GM12878 (cell line): ENCODE measurements at regions not wholly inside any gene's neighbourhood (a gene's known extent, or its start where the extent isn't known, plus 50 kb on each side); places are given as distances from the start of the nearest gene placed in this dataset.

Experiments used
- ATAC-seq: fragments of 200-7000 bp; cut with Tn5 transposase; 3 replicates; pipeline ENCODE4 v1.9.1; 2020; ENCODE audit warnings: mild to moderate bottlenecking, moderate library complexity
- BruUV-seq: library from RNA; stranded (reverse); fragments of 400-500 nt; replicated peaks from 2 replicates; lab custom pipeline; 2021; lab: Mats Ljungman, UMichigan
- CTCF ChIA-PET: fragments of 300-600 bp; sonication (Branson Sonifier 250); formaldehyde crosslinking; extraction: SDS; loops from one replicate; lab custom pipeline; 2021; ENCODE audit warnings: inconsistent platforms; lab: Yijun Ruan, JAX
- POLR2A ChIA-PET: fragments of 350-600 bp; formaldehyde crosslinking; extraction: SDS; loops from one replicate; lab custom pipeline; 2021; ENCODE audit warnings: inconsistent platforms; lab: Charles Lee
- RAD21 ChIA-PET: fragments of 300-600 bp; sonication (Branson Sonifier 250); formaldehyde crosslinking; loops from one replicate; lab custom pipeline; 2023; ENCODE audit warnings: antibody characterized with exemption; ENCODE audit not compliant: unreplicated experiment; lab: Charles Lee
- SMC1A ChIA-PET: fragments of 300-600 bp; sonication (Branson Sonifier 250); formaldehyde crosslinking; loops from one replicate; lab custom pipeline; 2023; ENCODE audit not compliant: unreplicated experiment, uncharacterized antibody; lab: Charles Lee
- DNase-seq: peaks from one replicate; pipeline ENCODE4 v3.0.0-alpha.2; 2011; ENCODE audit warnings: low read depth, low spot score
- FAIRE-seq: peaks from 3 replicates; lab custom pipeline; 2011; peaks lifted over from hg19 to GRCh38; lab: Jason Lieb, UNC
- H2AFZ ChIP-seq: 2 replicates; pipeline ENCODE4 v1.6.0; 2011; ENCODE audit warnings: low read depth, low read length, control low read depth; ENCODE audit not compliant: control insufficient read depth
- H3K27ac ChIP-seq: 2 replicates; pipeline ENCODE4 v1.5.1; 2011; ENCODE audit warnings: control low read depth; ENCODE audit not compliant: control insufficient read depth, insufficient read depth
- H3K27me3 ChIP-seq, 2 experiments: replicated peaks in 1 of 2; 2 replicates each; pipeline versions ENCODE4 v1.6.0 to v1.6.1; 2011; ENCODE audit warnings: low read length in 1 of 2; ENCODE audit not compliant: control insufficient read depth in 2 of 2, insufficient read depth in 2 of 2
- H3K36me3 ChIP-seq, 2 experiments: 2 replicates each; pipeline ENCODE4 v1.5.1; 2011; ENCODE audit warnings: low read length in 1 of 2; ENCODE audit not compliant: control insufficient read depth in 2 of 2, insufficient read depth in 2 of 2
- H3K4me1 ChIP-seq: 2 replicates; pipeline ENCODE4 v1.6.1; 2011; ENCODE audit warnings: mild to moderate bottlenecking, low read length, moderate library complexity, mixed read lengths; ENCODE audit not compliant: control insufficient read depth, insufficient read depth
- H3K4me2 ChIP-seq: 2 replicates; pipeline ENCODE4 v1.6.0; 2011; ENCODE audit warnings: control low read depth; ENCODE audit not compliant: control insufficient read depth, insufficient read depth
- H3K4me3 ChIP-seq: fragments of 200-600 bp; sonication (generic); 2 replicates; pipeline ENCODE4 v1.5.1; 2016
- H3K79me2 ChIP-seq: 2 replicates; pipeline ENCODE4 v1.6.0; 2011; ENCODE audit warnings: low read length; ENCODE audit not compliant: control insufficient read depth, insufficient read depth
- H3K9ac ChIP-seq: 2 replicates; pipeline ENCODE4 v1.8.0; 2011; ENCODE audit warnings: low read length, control low read depth, mixed read lengths; ENCODE audit not compliant: control insufficient read depth, insufficient read depth
- H3K9me3 ChIP-seq: replicated peaks from 3 replicates; pipeline ENCODE4 v1.5.1; 2011; ENCODE audit warnings: mild to moderate bottlenecking, low read length; ENCODE audit not compliant: control insufficient read depth, insufficient read depth
- H4K20me1 ChIP-seq: 2 replicates; pipeline ENCODE4 v1.6.0; 2011; ENCODE audit not compliant: control insufficient read depth, insufficient read depth
- BRCA1 ChIP-seq: IDR thresholded peaks from 2 replicates; pipeline ENCODE4 v1.6.1; 2011; ENCODE audit warnings: low read depth, low read length, improper control_type of control experiment
- CHD1 ChIP-seq: IDR thresholded peaks from 2 replicates; pipeline ENCODE4 v1.6.1; 2012; ENCODE audit warnings: low read depth, low read length, improper control_type of control experiment
- EGR1 ChIP-seq, 2 experiments: IDR thresholded peaks; 1 replicate in 1 of 2; 2 replicates in 1 of 2; pipeline ENCODE4 v1.6.1; 2011 to 2012; ENCODE audit warnings: low read depth in 2 of 2, low read length in 2 of 2, borderline replicate concordance in 1 of 2, mild to moderate bottlenecking in 1 of 2, moderate library complexity in 1 of 2
- ESRRA ChIP-seq: IDR thresholded peaks from 2 replicates; pipeline ENCODE4 v1.6.1; 2012; ENCODE audit warnings: mild to moderate bottlenecking, low read length, improper control_type of control experiment
- GABPA ChIP-seq: IDR thresholded peaks from 2 replicates; pipeline ENCODE4 v1.6.1; 2014; ENCODE audit warnings: antibody characterized with exemption, low read depth, mild to moderate bottlenecking, inconsistent platforms
- GATAD2B ChIP-seq: fragments of 450-650 bp; conservative IDR thresholded peaks from 2 replicates; pipeline ENCODE4 v1.6.1; 2017; ENCODE audit warnings: low read depth, mild to moderate bottlenecking, moderate library complexity
- IKZF1 ChIP-seq: fragments of 450-650 bp; conservative IDR thresholded peaks from 2 replicates; pipeline ENCODE4 v1.6.1; 2017; ENCODE audit warnings: antibody characterized with exemption, mild to moderate bottlenecking
- NR2C2 ChIP-seq: IDR thresholded peaks from 2 replicates; pipeline ENCODE4 v1.6.1; 2011; ENCODE audit warnings: borderline replicate concordance, low read depth; ENCODE audit not compliant: control insufficient read depth, insufficient read length
- PAX5 ChIP-seq: IDR thresholded peaks from 2 replicates; pipeline ENCODE4 v1.6.1; 2011; ENCODE audit warnings: low read depth, low read length, borderline replicate concordance
- PRDM15 ChIP-seq: fragments of 450-650 bp; formaldehyde crosslinking; IDR thresholded peaks from 2 replicates; pipeline ENCODE4 v1.4.0; 2020; ENCODE audit warnings: mild to moderate bottlenecking, moderate library complexity
- SIN3A ChIP-seq: IDR thresholded peaks from 2 replicates; pipeline ENCODE4 v1.6.1; 2012; ENCODE audit warnings: low read depth, low read length, improper control_type of control experiment
- SKIL ChIP-seq: fragments of 450-650 bp; IDR thresholded peaks from 2 replicates; pipeline ENCODE4 v1.6.1; 2017; ENCODE audit warnings: mild to moderate bottlenecking, low read depth, inconsistent platforms; ENCODE audit not compliant: poor library complexity, severe bottlenecking
- TCF7 ChIP-seq: IDR thresholded peaks from 2 replicates; pipeline ENCODE4 v1.6.1; 2014; ENCODE audit warnings: antibody characterized with exemption, borderline replicate concordance
- ZNF207 ChIP-seq: fragments of 450-650 bp; IDR thresholded peaks from 2 replicates; pipeline ENCODE4 v1.6.1; 2014; ENCODE audit warnings: antibody characterized with exemption, mild to moderate bottlenecking, borderline replicate concordance
- ZNF217 ChIP-seq: fragments of 450-650 bp; IDR thresholded peaks from 2 replicates; pipeline ENCODE4 v1.6.1; 2017; ENCODE audit warnings: antibody characterized with exemption, mild to moderate bottlenecking
- in situ Hi-C: fragments of 300-500 bp; cut with MboI; formaldehyde crosslinking; loops from 9 replicates; pipeline ENCODE4 v1.14.3; 2018; ENCODE audit warnings: mixed read lengths
- intact Hi-C: fragments of 100-400 bp; cut with micrococcal nuclease; formaldehyde crosslinking; loops from one replicate; pipeline ENCODE4 v1.14.2; 2022; ENCODE audit not compliant: unreplicated experiment
- TF ChIP-seq, protein P1 (sequence below): IDR thresholded peaks from 2 replicates; pipeline ENCODE4 v1.6.1; 2011; ENCODE audit warnings: low read depth, low read length, improper control_type of control experiment, borderline replicate concordance

- FAIRE-seq (no peak), ATAC-seq (no peak), DNase-seq (no peak)
- TF ChIP-seq BRCA1 (no peak), ZNF207 (no peak), PRDM15 (CRISPR knock-in tag) (no peak), ZNF217 (no peak), TCF7 (no peak), CHD1 (no peak), GABPA (no peak), IKZF1 (no peak), ESRRA (no peak), GATAD2B (no peak), PAX5 (no peak), SIN3A (no peak), EGR1 (IDR thresholded peaks at IDR 0.05; ENCODE audit: borderline replicate concordance in 1 of 2, low read depth in 2 of 2, low read length in 2 of 2) (no peak), SKIL (no peak), NR2C2 (no peak)
- TF ChIP-seq, protein P1, sequence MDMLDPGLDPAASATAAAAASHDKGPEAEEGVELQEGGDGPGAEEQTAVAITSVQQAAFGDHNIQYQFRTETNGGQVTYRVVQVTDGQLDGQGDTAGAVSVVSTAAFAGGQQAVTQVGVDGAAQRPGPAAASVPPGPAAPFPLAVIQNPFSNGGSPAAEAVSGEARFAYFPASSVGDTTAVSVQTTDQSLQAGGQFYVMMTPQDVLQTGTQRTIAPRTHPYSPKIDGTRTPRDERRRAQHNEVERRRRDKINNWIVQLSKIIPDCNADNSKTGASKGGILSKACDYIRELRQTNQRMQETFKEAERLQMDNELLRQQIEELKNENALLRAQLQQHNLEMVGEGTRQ = no peak
- Histone ChIP-seq H3K27me3 (no peaks in the 10 kb centered on the region; a peak in 1 of 4 replicates), H3K4me3 (no peak overlapping the region), H3K79me2 (no peaks in the 10 kb centered on the region), H3K4me2 (no peak overlapping the region), H3K36me3 (no peaks in the 10 kb centered on the region), H2AFZ (no peak overlapping the region), H3K9ac (no peak overlapping the region), H4K20me1 (no peaks in the 10 kb centered on the region), H3K27ac (no peak overlapping the region), H3K4me1 (no peaks in the 10 kb centered on the region), H3K9me3 (no peaks in the 10 kb centered on the region; the same call in 2 of the 3 replicates)
- in situ Hi-C loops = no loop called here
- POLR2A ChIA-PET = no interaction called here
- RAD21 ChIA-PET = no interaction called here
- CTCF ChIA-PET = no interaction called here
- BruUV-seq = no TSS peak
- SMC1A ChIA-PET = no interaction called here
- intact Hi-C loops = no loop called here
Measured at GRCh38 chr6:28618898-28619555, 93.3 kb downstream of the GPX5 start.
